Stimulated activated CD4-positive, alpha-beta T cell treated with anti-CD3 and anti-CD28 coated beads, TNF-alpha, amount 100 ng/mL, for 48 hours (primary cell): ENCODE measurements at regions not wholly inside any gene's neighbourhood (a gene's known extent, or its start where the extent isn't known, plus 50 kb on each side); places are given as distances from the start of the nearest gene placed in this dataset.
"Not testable (repeated sequence)": the region's sequence is repeated elsewhere in the genome, so short reads cannot be mapped to it uniquely, and the experiment has no call there.

Experiments used
- DNase-seq, 3 donors: peaks; one replicate each; pipeline ENCODE4 v3.0.0-alpha.2; 2020; ENCODE audit warnings: low read depth in 3 of 3

- DNase-seq = no peak
Measured at GRCh38 chr6:154923199-154923869, 71.8 kb upstream of the TIAM2 start.

- DNase-seq = no peak
Measured at GRCh38 chr6:154925130-154925529, 70.0 kb upstream of the TIAM2 start.

- no peak for DNase-seq
Measured at GRCh38 chr6:154926366-154926765, 68.7 kb upstream of the TIAM2 start.

- DNase-seq = peak; percentile 25 to 58 (median 58)
Measured at GRCh38 chr6:154928325-154928922, 66.7 kb upstream of the TIAM2 start.

- no peak for DNase-seq
Measured at GRCh38 chr6:154930451-154930851, 64.7 kb upstream of the TIAM2 start.

DNA sequence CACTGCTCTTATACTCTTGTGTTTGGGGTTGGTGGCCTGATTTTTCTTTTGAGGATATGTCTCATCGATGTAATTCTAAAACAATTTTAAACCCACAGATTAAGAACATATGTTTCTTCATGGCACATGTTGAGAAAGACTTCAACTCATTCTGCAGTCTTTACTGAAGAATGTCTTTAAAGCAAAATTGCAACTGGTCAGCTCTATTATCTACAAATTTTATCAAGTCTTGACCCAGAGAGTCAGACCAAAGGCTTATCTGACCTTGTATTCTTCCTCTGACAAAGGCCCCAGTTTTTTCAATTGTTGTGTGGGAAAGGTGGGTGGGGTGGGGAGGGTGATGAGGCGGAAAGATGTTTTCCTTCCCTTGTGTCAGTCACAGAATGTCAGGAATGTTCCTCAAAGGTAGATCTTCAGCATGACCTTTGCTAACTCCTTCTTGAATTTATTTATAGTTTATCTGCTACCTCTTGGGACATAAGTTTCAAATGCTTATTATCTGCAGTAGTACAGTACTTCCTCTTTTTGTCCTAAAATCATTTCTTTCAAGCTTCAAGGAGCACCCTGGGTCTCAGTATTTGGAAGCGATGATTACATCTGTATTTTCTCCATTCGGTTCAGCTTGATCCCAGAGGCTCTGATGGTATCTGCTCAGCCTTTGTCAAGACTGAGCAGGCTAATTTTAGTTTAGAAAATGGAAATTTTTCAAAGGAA lies 63.2 kb upstream of the TIAM2 start:
- DNase-seq = no peak

DNA sequence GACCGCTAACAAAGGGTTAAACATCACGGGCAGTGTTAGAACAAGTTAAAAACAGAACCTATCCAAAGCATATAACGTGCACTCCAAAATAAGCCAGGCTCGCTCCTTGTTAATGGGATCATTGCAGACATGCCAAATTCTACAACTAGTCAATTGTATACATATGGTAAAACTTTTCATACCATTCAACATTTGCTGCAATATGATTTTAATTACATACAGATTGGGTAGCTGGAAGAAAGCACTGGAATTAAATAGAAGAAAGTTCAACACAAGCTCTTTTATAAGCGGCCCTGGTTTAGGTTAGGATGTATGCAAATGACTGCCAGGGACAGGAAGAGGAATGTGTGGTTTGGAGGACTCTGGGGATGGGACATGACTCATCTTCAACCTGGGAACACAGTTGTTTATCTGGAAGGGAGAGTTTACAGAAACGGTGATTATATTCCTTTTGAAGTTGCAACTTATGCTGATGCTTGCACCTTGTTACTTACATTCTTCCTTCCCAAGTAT lies 62.5 kb upstream of the TIAM2 start:
- DNase-seq = no peak

DNA sequence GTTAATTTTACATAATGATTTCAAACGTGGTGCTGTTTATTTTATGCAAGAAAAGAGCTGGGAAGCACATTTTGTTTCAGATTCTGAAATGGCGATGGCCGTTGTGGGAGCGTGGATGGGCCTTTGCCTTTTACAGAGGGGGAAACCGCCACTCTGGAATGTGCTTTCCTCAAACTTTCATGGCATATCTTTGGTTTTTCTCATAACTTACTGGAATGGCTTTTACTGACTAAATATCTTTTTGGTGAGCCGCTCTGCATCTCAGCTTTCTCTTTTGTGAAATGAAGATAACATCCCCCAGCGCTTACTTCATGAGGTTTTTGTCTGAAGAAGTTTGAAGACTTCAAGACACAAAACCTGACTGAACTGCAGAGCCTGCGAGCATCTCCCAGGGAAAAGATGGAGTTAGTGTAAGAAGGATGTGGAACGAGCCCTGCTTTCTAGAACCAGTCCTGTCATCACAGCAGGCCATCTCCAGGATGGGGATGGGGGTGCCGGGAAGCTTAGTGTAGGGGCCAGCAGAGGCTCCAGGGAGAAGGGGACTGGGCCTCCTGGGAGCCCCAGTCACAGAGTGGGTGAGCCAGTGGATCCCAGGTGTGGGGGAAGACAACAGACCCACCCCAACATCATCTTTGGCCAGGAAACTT lies 61.8 kb upstream of the TIAM2 start:
- DNase-seq = no peak

GRCh38 chr6:154937306-154938220 lies 57.6 kb upstream of the TIAM2 start:
- no peak for DNase-seq

GRCh38 chr6:154938221-154938580 lies 56.9 kb upstream of the TIAM2 start:
- DNase-seq = no peak

DNA sequence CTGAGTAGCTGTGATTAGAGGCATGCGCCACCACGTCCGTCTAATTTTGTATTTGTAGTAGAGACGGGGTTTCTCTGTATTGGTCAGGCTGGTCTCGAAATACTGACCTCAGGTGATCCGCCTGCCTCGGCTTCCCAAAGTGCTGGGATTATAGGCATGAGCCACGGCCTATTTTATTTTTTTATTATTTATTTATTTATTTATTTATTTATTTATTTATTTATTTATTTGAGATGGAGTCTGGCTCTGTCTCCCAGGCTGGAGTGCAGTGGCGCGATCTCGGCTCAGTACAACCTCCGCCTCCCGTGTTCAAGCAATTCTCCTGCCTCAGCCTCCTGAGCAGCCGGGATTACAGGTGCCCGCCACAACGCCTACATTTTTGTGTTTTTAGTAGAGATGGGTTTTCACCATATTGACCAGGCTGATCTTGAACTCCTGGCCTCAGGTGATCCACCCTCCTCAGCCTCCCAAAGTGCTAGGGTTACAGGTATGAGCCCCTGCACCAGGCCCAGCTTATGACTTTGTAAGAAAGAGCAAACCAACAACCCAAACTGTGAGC lies 56.3 kb upstream of the TIAM2 start:
- not testable (repeated sequence) for DNase-seq

DNA sequence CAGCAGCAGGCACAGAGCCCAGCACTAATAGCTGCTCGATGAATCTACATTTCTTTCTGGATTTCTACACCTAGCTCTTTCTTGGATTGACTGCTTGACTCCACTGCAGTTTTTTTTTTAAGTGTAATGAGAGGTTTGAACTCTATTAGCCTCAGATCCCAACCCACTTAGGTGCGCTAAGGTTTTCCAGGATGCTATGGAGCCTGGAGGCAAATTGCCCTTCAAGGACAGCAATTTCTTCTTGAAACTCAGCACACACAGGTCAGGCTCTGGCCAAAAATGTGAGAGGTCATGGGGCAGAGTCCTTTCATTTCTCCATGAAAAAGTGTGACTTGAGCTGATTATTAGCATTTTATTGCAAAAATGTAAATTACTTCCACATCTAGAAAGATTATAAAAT lies 52.3 kb upstream of the TIAM2 start:
- DNase-seq = no peak

- DNase-seq = no peak
Measured at GRCh38 chr6:154945271-154945890, 49.7 kb upstream of the TIAM2 start.
